ENCODE measurements at regions not wholly inside any gene's neighbourhood (a gene's known extent, or its start where the extent isn't known, plus 50 kb on each side); places are given as distances from the start of the nearest gene placed in this dataset.

DNA sequence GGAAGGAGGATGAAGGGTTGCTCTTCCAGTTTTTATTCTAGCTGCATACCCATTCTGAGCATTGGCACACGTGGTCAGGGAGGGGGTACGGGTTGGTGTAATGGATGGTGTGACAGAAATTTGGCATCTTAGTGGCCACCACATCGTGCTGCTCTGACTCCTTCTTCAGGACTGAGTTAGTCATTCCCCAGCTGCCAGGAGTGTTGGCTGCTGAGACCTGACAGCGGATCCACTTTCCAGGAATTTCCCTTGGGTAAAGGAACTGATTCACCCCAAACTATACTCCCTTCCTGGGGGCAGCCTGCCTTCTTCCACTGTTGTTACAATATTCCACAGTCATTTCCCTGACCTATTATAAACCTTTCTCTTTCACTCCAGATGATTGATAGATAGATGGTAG, 595.5 kb upstream of the KLHL1 start:
- no peaks in the 10 kb centered on the region for H3K9me3 Mint-ChIP-seq
- ChIA-PET POLR2A (no interaction called here), CTCF (no interaction called here)
- no peaks in the 10 kb centered on the region for H3K4me1 Mint-ChIP-seq
- H3K4me3 Mint-ChIP-seq, result no peak overlapping the region
- H3K36me3 Mint-ChIP-seq (ENCODE audit: low read depth), result no peaks in the 10 kb centered on the region
- H3K27me3 Mint-ChIP-seq, result no peaks in the 10 kb centered on the region
- no peak overlapping the region for H3K27ac Mint-ChIP-seq
- no peak for DNase-seq

DNA sequence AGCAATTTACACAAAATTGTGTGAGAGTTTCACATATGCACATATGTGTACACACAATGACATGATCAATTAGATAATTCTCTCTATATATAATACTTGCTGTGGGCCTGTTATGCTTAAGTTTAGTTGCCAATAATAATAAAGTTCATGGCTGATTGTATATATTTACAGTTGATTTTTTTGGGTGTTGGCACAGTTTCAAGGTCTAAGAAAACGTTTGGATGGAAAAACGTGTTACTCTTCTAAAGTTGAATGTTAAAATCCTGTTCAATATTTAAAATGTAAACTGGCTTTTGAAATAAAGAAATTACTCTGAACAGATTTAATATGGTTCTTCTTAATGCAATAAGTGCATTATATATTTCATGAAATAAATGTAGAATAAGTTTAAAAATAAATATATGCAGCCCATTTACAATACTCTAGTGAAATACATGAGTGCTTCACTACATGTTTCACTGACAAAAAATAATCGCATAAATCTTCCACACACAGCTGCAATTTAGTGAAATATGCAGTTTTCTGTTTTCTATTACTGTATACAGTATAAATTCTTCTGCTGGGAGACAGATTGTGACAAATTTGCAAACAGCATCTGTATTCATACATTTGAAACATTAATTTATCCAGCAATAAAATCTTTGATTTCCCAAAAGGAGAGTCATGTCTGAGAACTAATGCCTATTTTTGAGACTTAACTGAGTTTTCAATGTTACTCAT, 586.9 kb upstream of the KLHL1 start:
- CTCF ChIA-PET, result no interaction called here

DNA sequence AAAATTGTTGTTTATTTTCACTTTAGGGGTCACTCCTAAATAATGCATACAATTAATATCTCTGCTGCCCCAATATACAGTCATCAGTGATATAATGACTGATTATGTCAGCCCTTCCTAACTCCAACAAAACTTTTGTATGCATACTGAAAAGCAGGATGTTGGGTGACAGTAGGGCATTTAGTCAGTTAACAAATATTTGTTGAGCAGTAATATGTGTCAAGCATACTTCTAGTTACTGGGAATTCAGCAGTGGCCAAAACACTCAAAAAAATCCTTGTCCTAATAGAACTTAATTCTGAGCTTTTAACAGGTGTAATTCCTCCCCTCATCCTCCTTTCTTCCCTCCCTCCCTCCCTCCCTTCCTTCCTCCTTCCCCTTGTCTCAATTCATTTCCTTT, 560.7 kb upstream of the KLHL1 start:
- Mint-ChIP-seq H3K4me1 (no peaks in the 10 kb centered on the region), H3K36me3 (ENCODE audit: low read depth) (no peaks in the 10 kb centered on the region), H3K9me3 (no peaks in the 10 kb centered on the region), H3K27ac (no peak overlapping the region), H3K4me3 (no peak overlapping the region), H3K27me3 (no peaks in the 10 kb centered on the region)
- ChIA-PET POLR2A (no interaction called here), CTCF (interaction anchor here (0.5 kb wide), 1 partner anchor 1519 kb away, joined by 4 read pairs; no protein-coding TSS in a partner anchor)
- no peak for DNase-seq

More for the DNA sequence above, 586.9 kb upstream of the KLHL1 start:
- no peaks in the 10 kb centered on the region for H3K4me1 Mint-ChIP-seq
- POLR2A ChIA-PET, result no interaction called here
- no peak overlapping the region for H3K4me3 Mint-ChIP-seq
- no peaks in the 10 kb centered on the region for H3K27me3 Mint-ChIP-seq
- peaks cover 4% of the 10 kb centered on the region for H3K9me3 Mint-ChIP-seq
- DNase-seq, result no peak
- no peaks in the 10 kb centered on the region for H3K36me3 Mint-ChIP-seq (ENCODE audit: low read depth)
- H3K27ac Mint-ChIP-seq, result no peak overlapping the region

DNA sequence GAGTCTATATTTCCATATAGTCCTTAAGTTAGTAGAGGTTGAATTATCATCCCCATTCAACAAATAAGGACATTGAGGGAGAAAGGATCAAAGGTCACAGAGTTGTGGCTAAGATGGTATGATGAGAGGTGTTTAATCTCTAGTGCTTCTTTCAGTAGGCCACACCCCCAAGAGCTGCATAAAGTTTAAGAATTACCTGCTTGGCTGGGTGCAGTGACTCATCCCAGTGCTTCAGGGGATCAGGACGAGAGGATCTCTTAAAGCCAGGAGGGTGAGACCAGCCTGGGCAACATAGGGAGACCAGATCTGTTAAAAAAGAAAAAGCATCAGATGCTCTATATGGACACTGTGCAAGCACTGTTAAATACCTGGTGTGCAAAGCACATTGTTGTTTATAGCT, 560.0 kb upstream of the KLHL1 start:
- CTCF ChIA-PET, result interaction anchor here (0.5 kb wide), 1 partner anchor 1518 kb away, joined by 4 read pairs; no protein-coding TSS in a partner anchor
- Mint-ChIP-seq H3K9me3 (no peaks in the 10 kb centered on the region), H3K27me3 (no peaks in the 10 kb centered on the region), H3K4me1 (no peaks in the 10 kb centered on the region), H3K4me3 (no peak overlapping the region), H3K27ac (no peak overlapping the region), H3K36me3 (ENCODE audit: low read depth) (no peaks in the 10 kb centered on the region)
- no peak for DNase-seq
- POLR2A ChIA-PET, result no interaction called here

DNA sequence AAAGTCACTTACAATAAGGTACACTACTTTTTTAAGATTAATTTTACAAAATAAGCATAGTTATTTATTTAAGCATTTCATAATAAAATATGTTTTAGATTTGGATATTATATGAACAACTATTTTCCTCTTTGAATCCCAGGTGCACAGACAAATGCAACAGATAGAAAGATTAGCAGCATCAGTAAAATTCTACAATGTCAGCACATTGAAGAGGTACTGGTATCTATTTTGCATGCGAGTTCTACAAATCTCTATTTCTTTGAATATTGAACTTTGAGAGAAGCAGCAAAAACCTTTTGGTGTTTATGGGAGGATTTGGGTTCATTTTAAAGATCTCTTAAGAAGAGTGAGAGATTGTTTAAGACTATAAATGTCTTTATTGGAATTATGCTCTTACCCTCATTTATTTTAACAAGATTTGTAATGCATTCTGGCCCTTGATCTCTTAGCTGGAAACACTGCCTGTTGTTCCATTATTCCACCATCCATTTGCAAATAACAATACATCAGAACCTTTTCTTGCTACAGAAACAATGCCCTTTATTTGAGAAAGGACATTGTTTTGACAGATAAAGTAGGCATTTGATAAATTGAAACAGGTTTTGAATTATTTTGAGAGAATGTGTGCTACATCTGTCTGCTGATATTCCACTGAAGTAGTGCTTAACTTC, 558.8 kb upstream of the KLHL1 start:
- Mint-ChIP-seq H3K4me1 (no peaks in the 10 kb centered on the region), H3K36me3 (ENCODE audit: low read depth) (no peaks in the 10 kb centered on the region), H3K9me3 (no peaks in the 10 kb centered on the region), H3K27me3 (no peaks in the 10 kb centered on the region), H3K27ac (no peak overlapping the region), H3K4me3 (no peak overlapping the region)
- POLR2A ChIA-PET, result no interaction called here
- DNase-seq, result no peak
- CTCF ChIA-PET, result no interaction called here

DNA sequence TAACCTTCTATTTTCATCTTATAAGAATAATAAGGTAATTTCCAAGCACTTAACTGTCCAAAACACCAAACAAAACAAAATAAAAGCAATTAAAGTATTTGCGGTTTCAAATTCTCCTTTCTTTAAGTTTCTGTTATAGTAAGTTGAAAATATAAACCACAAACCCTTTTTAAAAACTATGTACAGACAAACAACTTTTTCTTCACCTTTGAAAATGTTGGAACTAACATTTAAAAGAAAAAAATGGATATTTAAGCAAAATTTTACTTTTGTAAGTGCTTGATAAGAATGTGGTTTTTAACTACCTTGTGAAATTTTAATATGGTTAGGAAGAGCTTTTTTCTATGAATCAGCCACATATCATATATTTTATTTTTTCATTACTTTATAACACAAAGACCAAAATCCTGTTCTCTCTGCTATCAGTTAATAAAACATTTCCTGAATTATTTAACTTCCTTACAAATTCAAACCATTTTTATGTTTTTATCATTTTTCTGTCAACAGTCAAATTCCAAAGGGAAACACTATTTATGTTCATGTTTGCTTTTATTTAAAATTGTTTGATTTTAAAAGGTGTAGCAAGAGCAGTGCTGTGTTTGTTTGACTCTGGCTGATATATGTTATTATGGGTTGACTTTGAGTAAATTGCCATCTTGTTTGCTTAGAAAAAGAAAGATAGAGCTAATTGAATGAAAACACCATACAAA, 554.1 kb upstream of the KLHL1 start:
- Mint-ChIP-seq H3K27me3 (no peaks in the 10 kb centered on the region), H3K4me3 (no peak overlapping the region), H3K36me3 (ENCODE audit: low read depth) (no peaks in the 10 kb centered on the region), H3K4me1 (no peaks in the 10 kb centered on the region), H3K9me3 (no peaks in the 10 kb centered on the region), H3K27ac (no peak overlapping the region)
- no peak for DNase-seq
- ChIA-PET CTCF (no interaction called here), POLR2A (no interaction called here)

DNA sequence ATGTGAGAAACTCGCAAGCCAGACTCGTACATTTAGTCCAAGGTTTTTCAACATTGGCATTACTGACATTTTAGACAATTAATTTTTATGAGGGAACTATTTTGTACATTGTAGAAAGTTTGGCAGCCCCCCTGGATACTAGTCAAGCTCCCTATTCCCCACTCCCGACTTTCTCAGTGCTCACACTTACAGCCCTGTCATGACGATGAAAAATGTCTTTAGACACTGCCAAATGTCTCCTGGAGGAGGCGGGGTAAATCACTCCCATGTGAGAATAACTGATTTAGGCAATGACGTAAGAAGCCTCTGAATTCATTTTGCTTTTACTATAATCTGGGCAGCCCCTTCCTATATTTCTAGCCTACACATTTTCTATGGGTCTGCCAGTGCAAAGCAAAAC, 535.8 kb upstream of the KLHL1 start:
- CTCF ChIA-PET, result no interaction called here
- DNase-seq, result no peak
- no peak overlapping the region for H3K27ac Mint-ChIP-seq
- no peaks in the 10 kb centered on the region for H3K4me1 Mint-ChIP-seq
- H3K27me3 Mint-ChIP-seq, result no peaks in the 10 kb centered on the region
- H3K9me3 Mint-ChIP-seq, result no peaks in the 10 kb centered on the region
- no peaks in the 10 kb centered on the region for H3K36me3 Mint-ChIP-seq (ENCODE audit: low read depth)
- POLR2A ChIA-PET, result no interaction called here
- no peak overlapping the region for H3K4me3 Mint-ChIP-seq

DNA sequence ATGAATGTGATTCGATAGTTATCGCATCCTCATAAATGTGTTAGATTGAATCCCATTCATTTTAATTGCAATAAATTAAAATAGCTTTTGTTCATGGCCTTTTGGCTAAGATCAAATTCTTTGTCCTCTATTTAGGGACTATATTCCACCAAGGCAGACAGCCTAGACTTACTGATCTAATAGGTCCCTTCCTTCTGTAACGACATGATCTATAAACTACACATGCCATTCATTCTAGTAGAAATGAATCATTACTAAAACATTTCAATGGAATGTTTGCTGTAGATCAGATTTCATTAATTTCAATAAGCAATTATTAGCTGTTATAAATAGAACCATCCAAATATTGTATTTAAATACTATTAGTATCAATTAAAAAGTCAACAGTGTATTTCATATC, 526.6 kb upstream of the KLHL1 start:
- no peaks in the 10 kb centered on the region for H3K9me3 Mint-ChIP-seq
- no peaks in the 10 kb centered on the region for H3K27me3 Mint-ChIP-seq
- DNase-seq, result no peak
- ChIA-PET CTCF (interaction anchor here (1.2 kb wide), 1 partner anchor 12 kb away, joined by 3 read pairs; no protein-coding TSS in a partner anchor), POLR2A (no interaction called here)
- no peaks in the 10 kb centered on the region for H3K36me3 Mint-ChIP-seq (ENCODE audit: low read depth)
- no peak overlapping the region for H3K27ac Mint-ChIP-seq
- H3K4me1 Mint-ChIP-seq, result no peaks in the 10 kb centered on the region
- H3K4me3 Mint-ChIP-seq, result no peak overlapping the region

DNA sequence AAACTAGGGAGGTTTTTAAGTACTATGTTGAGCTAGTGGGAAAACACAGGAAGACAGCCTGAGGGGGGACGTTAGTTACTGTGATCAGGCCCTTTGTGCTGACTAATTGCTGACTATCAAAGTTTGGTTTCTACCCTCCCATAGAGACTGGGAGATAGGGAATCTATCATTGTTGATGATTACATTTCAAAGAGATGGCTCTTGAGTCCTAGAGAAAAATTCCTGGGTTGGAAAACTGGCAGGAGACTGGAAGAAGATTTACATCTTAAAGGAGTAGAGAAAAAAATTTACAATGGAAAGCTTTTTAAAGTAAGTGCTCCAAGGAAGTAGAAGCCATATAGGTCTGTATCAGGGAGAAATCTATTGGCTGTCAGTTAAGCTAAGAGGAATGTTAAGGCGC, 522.0 kb upstream of the KLHL1 start:
- ChIA-PET CTCF (no interaction called here), POLR2A (no interaction called here)
- Mint-ChIP-seq H3K36me3 (ENCODE audit: low read depth) (no peaks in the 10 kb centered on the region), H3K4me3 (no peak overlapping the region), H3K9me3 (no peaks in the 10 kb centered on the region), H3K4me1 (no peaks in the 10 kb centered on the region), H3K27me3 (no peaks in the 10 kb centered on the region), H3K27ac (no peak overlapping the region)
- DNase-seq, result no peak

DNA sequence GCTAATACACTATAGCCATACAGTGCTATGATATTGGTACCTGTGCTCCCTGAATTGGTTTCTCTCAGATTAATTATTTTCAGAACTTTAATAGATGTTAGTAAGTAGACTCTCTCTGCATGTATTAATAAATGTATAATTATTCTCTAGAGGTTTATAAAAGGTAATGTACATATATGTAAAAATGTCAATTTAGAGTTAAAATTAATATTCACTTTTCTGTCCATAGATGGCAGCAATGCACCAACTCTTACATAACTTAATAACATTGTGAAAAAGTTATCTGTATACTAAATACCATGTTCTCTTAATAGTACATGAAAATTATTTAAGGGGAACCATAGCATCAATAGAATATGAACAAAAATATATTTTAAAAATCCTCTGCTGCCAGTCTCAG, 515.0 kb upstream of the KLHL1 start:
- Mint-ChIP-seq H3K36me3 (ENCODE audit: low read depth) (no peaks in the 10 kb centered on the region), H3K27me3 (no peaks in the 10 kb centered on the region), H3K4me1 (no peaks in the 10 kb centered on the region), H3K9me3 (no peaks in the 10 kb centered on the region), H3K4me3 (no peak overlapping the region), H3K27ac (no peak overlapping the region)
- DNase-seq, result no peak
- ChIA-PET POLR2A (no interaction called here), CTCF (no interaction called here)

DNA sequence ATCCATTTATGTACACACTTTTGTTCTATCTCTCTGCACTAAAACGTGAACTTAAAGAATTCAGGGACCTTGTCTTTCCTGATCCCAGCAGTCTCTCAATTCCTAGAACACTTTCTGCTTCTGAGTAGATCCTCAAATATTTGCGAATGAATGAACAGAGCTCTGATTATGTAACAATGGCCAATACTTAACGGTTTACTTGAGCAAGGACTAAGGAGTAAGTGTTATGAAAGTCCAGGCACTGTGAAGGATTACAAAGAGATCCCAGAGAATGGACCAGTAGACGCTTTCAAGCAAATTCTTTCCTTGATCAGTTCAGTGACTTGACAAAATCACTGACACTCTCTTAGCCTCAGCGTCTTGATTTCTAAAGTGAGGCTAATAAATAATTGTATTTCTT, 514.5 kb upstream of the KLHL1 start:
- Mint-ChIP-seq H3K36me3 (ENCODE audit: low read depth) (no peaks in the 10 kb centered on the region), H3K4me3 (no peak overlapping the region), H3K9me3 (no peaks in the 10 kb centered on the region), H3K27ac (no peak overlapping the region), H3K27me3 (no peaks in the 10 kb centered on the region), H3K4me1 (no peaks in the 10 kb centered on the region)
- DNase-seq, result no peak
- ChIA-PET CTCF (no interaction called here), POLR2A (no interaction called here)

DNA sequence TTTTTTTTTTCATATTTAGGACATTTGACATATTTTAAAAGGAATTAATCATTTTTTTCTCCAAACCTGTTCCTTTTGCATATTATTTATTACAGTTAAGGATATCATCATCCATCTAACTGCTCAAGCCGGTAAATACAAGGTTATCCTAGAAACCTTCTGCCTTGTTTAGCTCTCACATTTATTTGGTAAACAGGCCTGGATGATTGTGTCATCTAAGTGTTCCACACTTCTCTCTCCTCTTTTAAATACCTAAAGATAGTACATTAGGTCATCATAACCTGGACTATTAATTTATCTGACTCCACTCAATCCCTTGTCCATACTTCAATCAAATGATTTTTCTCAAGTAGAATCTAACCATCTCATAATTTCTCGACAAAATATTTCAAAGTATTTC, 511.7 kb upstream of the KLHL1 start:
- DNase-seq, result no peak
- Mint-ChIP-seq H3K4me1 (no peaks in the 10 kb centered on the region), H3K4me3 (no peak overlapping the region), H3K27ac (no peak overlapping the region), H3K36me3 (ENCODE audit: low read depth) (no peaks in the 10 kb centered on the region), H3K9me3 (no peaks in the 10 kb centered on the region), H3K27me3 (no peaks in the 10 kb centered on the region)
- ChIA-PET POLR2A (no interaction called here), CTCF (no interaction called here)

DNA sequence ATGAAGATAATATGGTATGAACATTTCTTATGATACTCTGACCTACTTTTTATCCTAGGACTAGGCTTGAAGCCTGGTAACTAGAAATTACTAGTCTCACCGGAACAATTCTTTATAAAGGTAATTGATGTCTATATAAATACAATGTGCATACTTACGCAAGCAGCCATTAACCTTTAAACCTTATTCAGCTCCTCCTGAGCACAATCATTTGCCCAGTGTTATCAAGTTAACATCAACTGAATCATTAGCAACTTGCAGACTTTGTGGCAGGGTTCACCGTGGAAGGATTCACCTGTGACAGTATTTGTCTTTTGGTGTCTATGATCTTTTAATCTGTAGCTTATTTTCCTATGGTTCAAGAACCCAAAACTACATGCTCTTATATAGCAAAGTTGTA, 508.6 kb upstream of the KLHL1 start:
- Mint-ChIP-seq H3K27ac (no peak overlapping the region), H3K36me3 (ENCODE audit: low read depth) (no peaks in the 10 kb centered on the region), H3K9me3 (no peaks in the 10 kb centered on the region), H3K4me1 (no peaks in the 10 kb centered on the region), H3K27me3 (no peaks in the 10 kb centered on the region), H3K4me3 (no peak overlapping the region)
- DNase-seq, result no peak
- POLR2A ChIA-PET, result no interaction called here
- CTCF ChIA-PET, result no interaction called here

DNA sequence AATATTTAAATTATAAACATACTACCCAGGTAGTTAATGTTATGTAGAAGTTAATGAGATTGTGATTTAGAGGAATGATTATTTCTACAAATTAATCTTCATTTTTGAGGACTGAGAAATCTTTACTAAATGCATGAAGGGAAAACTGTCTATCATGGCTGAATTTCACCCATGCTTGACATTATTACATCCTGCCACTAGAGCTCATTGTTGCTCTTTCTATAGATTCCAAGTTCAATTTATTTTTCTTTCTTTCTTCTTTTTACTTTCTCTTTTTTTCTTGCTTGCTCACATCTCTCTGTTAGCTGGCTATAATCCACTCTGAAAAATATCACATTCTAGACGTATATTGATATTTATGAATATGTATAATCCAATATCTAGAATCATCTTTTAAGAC, 505.0 kb upstream of the KLHL1 start:
- H3K27ac Mint-ChIP-seq, result no peak overlapping the region
- H3K27me3 Mint-ChIP-seq, result no peaks in the 10 kb centered on the region
- ChIA-PET CTCF (no interaction called here), POLR2A (no interaction called here)
- no peaks in the 10 kb centered on the region for H3K4me1 Mint-ChIP-seq
- H3K36me3 Mint-ChIP-seq (ENCODE audit: low read depth), result no peaks in the 10 kb centered on the region
- H3K9me3 Mint-ChIP-seq, result no peaks in the 10 kb centered on the region
- DNase-seq, result no peak
- H3K4me3 Mint-ChIP-seq, result no peak overlapping the region

Data from activated CD4-positive, alpha-beta T cell treated with anti-CD3 and anti-CD28 coated beads, Interleukin-2, amount 10 ng/mL, durations not matched to agents 7 days and 5 days (primary cell).